Activated B cell treated with CpG ODN at 0.5 μM for 24 hours (primary cell): ENCODE measurements at regions not wholly inside any gene's neighbourhood (a gene's known extent, or its start where the extent isn't known, plus 50 kb on each side); places are given as distances from the start of the nearest gene placed in this dataset.
"Not testable (repeated sequence)": the region's sequence is repeated elsewhere in the genome, so short reads cannot be mapped to it uniquely, and the experiment has no call there.

Experiments
- ATAC-seq: fragments of 200-7000 bp; cut with Tn5 transposase; one replicate; pipeline ENCODE4 v1.10.0; 2021; ENCODE audit warnings: low read depth, mild to moderate bottlenecking, moderate library complexity
- CTCF ChIA-PET: fragments of 350-600 bp; sonication (Branson Sonifier 250); formaldehyde crosslinking; loops from one replicate; lab custom pipeline; 2021; ENCODE audit warnings: antibody characterized with exemption; lab: Charles Lee
- POLR2A ChIA-PET: fragments of 350-600 bp; sonication (Branson Sonifier 250); formaldehyde crosslinking; loops from one replicate; lab custom pipeline; 2021; ENCODE audit warnings: antibody characterized with exemption; lab: Charles Lee
- DNase-seq: peaks from one replicate; pipeline ENCODE4 v3.0.0; 2022
- H3K27ac Mint-ChIP-seq: one replicate; pipeline ENCODE4 v1.8.0; 2020; ENCODE audit warnings: mixed read lengths
- H3K27me3 Mint-ChIP-seq: one replicate; pipeline ENCODE4 v1.8.0; 2021; ENCODE audit warnings: mixed read lengths
- H3K36me3 Mint-ChIP-seq: one replicate; pipeline ENCODE4 v1.8.0; 2021; ENCODE audit warnings: low read depth, mixed read lengths
- H3K4me1 Mint-ChIP-seq: one replicate; pipeline ENCODE4 v1.8.0; 2021; ENCODE audit warnings: mixed read lengths
- H3K4me3 Mint-ChIP-seq: one replicate; pipeline ENCODE4 v1.8.0; 2020; ENCODE audit warnings: mild to moderate bottlenecking, mixed read lengths
- H3K9me3 Mint-ChIP-seq: one replicate; pipeline ENCODE4 v1.8.0; 2020; ENCODE audit warnings: mixed read lengths
- CTCF ChIP-seq: fragments of 200-600 bp; IDR thresholded peaks from one replicate; pipeline ENCODE4 v1.8.0; 2022; ENCODE audit warnings: antibody characterized with exemption, mild to moderate bottlenecking
- intact Hi-C: fragments of 100-400 bp; cut with micrococcal nuclease; formaldehyde crosslinking; loops from one replicate; pipeline ENCODE4 v1.15.1; 2024

GRCh38 chr5:136446565-136446964, 81.2 kb upstream of the TRPC7 start:
- Mint-ChIP-seq H3K27me3 (no peaks in the 10 kb centered on the region), H3K4me1 (no peaks in the 10 kb centered on the region), H3K9me3 (peaks cover under 1% of the 10 kb centered on the region), H3K27ac (no peak overlapping the region), H3K36me3 (no peaks in the 10 kb centered on the region), H3K4me3 (no peak overlapping the region)
- no peak for ATAC-seq
- ChIA-PET CTCF (no interaction called here), POLR2A (no interaction called here)
- intact Hi-C loops: no loop called here
- DNase-seq: no peak
- TF ChIP-seq CTCF: no peak

GRCh38 chr5:136444099-136444498, 78.8 kb upstream of the TRPC7 start:
- POLR2A ChIA-PET, H3K27ac Mint-ChIP-seq, DNase-seq, H3K27me3 Mint-ChIP-seq, intact Hi-C loops, H3K4me3 Mint-ChIP-seq, H3K9me3 Mint-ChIP-seq, H3K4me1 Mint-ChIP-seq, ATAC-seq, CTCF ChIA-PET, H3K36me3 Mint-ChIP-seq: not testable (repeated sequence)

- ATAC-seq (no peak), DNase-seq (no peak)
- intact Hi-C loops: no loop called here
- Mint-ChIP-seq H3K27me3 (no peaks in the 10 kb centered on the region), H3K4me3 (no peak overlapping the region), H3K9me3 (peaks cover 7% of the 10 kb centered on the region), H3K36me3 (no peaks in the 10 kb centered on the region), H3K4me1 (no peaks in the 10 kb centered on the region), H3K27ac (no peak overlapping the region)
- POLR2A ChIA-PET: no interaction called here
- TF ChIP-seq CTCF: no peak
- CTCF ChIA-PET: no interaction called here
These were observed 74.0 kb upstream of the TRPC7 start for GRCh38 chr5:136439367-136439766.

- POLR2A ChIA-PET: no interaction called here
- Mint-ChIP-seq H3K27ac (no peak overlapping the region), H3K36me3 (no peaks in the 10 kb centered on the region), H3K4me1 (no peaks in the 10 kb centered on the region), H3K9me3 (peaks cover 3% of the 10 kb centered on the region), H3K27me3 (no peaks in the 10 kb centered on the region), H3K4me3 (no peak overlapping the region)
- CTCF ChIA-PET: no interaction called here
- no peak for ATAC-seq
- TF ChIP-seq CTCF: no peak
- no peak for DNase-seq
- intact Hi-C loops: no loop called here
These were observed 70.7 kb upstream of the TRPC7 start for GRCh38 chr5:136435946-136436543.

GRCh38 chr5:136434795-136435194, 69.5 kb upstream of the TRPC7 start:
- Mint-ChIP-seq H3K27ac (no peak overlapping the region), H3K27me3 (no peaks in the 10 kb centered on the region), H3K4me3 (no peak overlapping the region), H3K9me3 (peaks cover 3% of the 10 kb centered on the region), H3K36me3 (no peaks in the 10 kb centered on the region), H3K4me1 (no peaks in the 10 kb centered on the region)
- TF ChIP-seq CTCF: no peak
- ATAC-seq (no peak), DNase-seq (no peak)
- CTCF ChIA-PET: no interaction called here
- intact Hi-C loops: no loop called here
- POLR2A ChIA-PET: no interaction called here

- CTCF ChIA-PET: no interaction called here
These were observed 67.4 kb upstream of the TRPC7 start for GRCh38 chr5:136432705-136433104.

More at GRCh38 chr5:136432705-136433104, 67.4 kb upstream of the TRPC7 start:
- POLR2A ChIA-PET: no interaction called here
- no peak overlapping the region for H3K4me3 Mint-ChIP-seq
- intact Hi-C loops: no loop called here
- no peaks in the 10 kb centered on the region for H3K36me3 Mint-ChIP-seq
- ATAC-seq (no peak), DNase-seq (no peak)
- no peaks in the 10 kb centered on the region for H3K4me1 Mint-ChIP-seq
- no peak overlapping the region for H3K27ac Mint-ChIP-seq
- no peaks in the 10 kb centered on the region for H3K27me3 Mint-ChIP-seq
- no peak for TF ChIP-seq CTCF
- no peaks in the 10 kb centered on the region for H3K9me3 Mint-ChIP-seq
